ENCODE measurements at regions not wholly inside any gene's neighbourhood (a gene's known extent, or its start where the extent isn't known, plus 50 kb on each side); places are given as distances from the start of the nearest gene placed in this dataset.

- Mint-ChIP-seq H3K9me3 (no peaks in the 10 kb centered on the region), H3K27ac (no peak overlapping the region), H3K4me1 (no peaks in the 10 kb centered on the region), H3K4me3 (no peak overlapping the region), H3K36me3 (no peaks in the 10 kb centered on the region), H3K27me3 (ENCODE audit: low read depth) (no peaks in the 10 kb centered on the region)
- POLR2A ChIA-PET, result no interaction called here
- TF ChIP-seq FOXK1 (CRISPR knock-in tag; IDR thresholded peaks at IDR 0.05) (no peak), USF2 (CRISPR knock-in tag; IDR thresholded peaks at IDR 0.05) (no peak)
- no peak for ATAC-seq
- CTCF ChIA-PET, result no interaction called here
- no peak for DNase-seq (ENCODE audit: low spot score)
Observed at GRCh38 chr3:88626456-88627120, 476.8 kb downstream of the C3orf38 start.

DNA sequence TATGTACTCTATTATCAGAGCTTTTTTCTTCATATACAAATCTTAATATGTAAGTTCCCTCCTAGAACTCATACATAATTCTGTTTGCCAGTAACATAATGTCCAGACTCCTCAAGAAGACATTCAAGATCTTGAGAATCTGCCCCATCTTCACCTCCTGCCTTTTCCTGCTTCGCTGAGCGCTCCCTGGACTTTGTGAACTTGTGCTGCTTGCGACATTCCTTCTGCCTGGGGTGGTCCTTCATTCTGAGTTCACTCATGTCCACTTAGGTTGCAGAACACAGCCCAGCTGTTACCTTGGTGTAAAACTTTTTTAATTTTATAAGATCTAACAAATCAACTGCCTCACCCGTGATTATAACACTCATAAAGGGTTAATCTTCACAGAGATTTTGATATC, 478.5 kb upstream of the EPHA3 start:
- no peaks in the 10 kb centered on the region for H3K4me1 Mint-ChIP-seq
- TF ChIP-seq USF2 (CRISPR knock-in tag; IDR thresholded peaks at IDR 0.05) (no peak), PRRX2 (CRISPR knock-in tag; IDR thresholded peaks at IDR 0.05) (no peak), OVOL2 (CRISPR knock-in tag; IDR thresholded peaks at IDR 0.05; ENCODE audit: borderline replicate concordance) (no peak), GABPB1 (CRISPR knock-in tag; IDR thresholded peaks at IDR 0.05) (no peak), STAT6 (CRISPR knock-in tag; conservative IDR thresholded peaks at IDR 0.05; ENCODE audit: low read depth) (no peak), FOXJ3 (CRISPR knock-in tag; IDR thresholded peaks at IDR 0.05; ENCODE audit: borderline replicate concordance) (no peak), ZNF425 (CRISPR knock-in tag; conservative IDR thresholded peaks at IDR 0.05) (no peak), MLX (CRISPR knock-in tag; IDR thresholded peaks at IDR 0.05) (no peak), PRDM15 (CRISPR knock-in tag; IDR thresholded peaks at IDR 0.05) (no peak)
- TF ChIP-seq, protein P1, sequence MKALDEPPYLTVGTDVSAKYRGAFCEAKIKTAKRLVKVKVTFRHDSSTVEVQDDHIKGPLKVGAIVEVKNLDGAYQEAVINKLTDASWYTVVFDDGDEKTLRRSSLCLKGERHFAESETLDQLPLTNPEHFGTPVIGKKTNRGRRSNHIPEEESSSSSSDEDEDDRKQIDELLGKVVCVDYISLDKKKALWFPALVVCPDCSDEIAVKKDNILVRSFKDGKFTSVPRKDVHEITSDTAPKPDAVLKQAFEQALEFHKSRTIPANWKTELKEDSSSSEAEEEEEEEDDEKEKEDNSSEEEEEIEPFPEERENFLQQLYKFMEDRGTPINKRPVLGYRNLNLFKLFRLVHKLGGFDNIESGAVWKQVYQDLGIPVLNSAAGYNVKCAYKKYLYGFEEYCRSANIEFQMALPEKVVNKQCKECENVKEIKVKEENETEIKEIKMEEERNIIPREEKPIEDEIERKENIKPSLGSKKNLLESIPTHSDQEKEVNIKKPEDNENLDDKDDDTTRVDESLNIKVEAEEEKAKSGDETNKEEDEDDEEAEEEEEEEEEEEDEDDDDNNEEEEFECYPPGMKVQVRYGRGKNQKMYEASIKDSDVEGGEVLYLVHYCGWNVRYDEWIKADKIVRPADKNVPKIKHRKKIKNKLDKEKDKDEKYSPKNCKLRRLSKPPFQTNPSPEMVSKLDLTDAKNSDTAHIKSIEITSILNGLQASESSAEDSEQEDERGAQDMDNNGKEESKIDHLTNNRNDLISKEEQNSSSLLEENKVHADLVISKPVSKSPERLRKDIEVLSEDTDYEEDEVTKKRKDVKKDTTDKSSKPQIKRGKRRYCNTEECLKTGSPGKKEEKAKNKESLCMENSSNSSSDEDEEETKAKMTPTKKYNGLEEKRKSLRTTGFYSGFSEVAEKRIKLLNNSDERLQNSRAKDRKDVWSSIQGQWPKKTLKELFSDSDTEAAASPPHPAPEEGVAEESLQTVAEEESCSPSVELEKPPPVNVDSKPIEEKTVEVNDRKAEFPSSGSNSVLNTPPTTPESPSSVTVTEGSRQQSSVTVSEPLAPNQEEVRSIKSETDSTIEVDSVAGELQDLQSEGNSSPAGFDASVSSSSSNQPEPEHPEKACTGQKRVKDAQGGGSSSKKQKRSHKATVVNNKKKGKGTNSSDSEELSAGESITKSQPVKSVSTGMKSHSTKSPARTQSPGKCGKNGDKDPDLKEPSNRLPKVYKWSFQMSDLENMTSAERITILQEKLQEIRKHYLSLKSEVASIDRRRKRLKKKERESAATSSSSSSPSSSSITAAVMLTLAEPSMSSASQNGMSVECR (CRISPR knock-in tag; IDR thresholded peaks at IDR 0.05; ENCODE audit: borderline replicate concordance), result no peak
- TF ChIP-seq, protein P2, sequence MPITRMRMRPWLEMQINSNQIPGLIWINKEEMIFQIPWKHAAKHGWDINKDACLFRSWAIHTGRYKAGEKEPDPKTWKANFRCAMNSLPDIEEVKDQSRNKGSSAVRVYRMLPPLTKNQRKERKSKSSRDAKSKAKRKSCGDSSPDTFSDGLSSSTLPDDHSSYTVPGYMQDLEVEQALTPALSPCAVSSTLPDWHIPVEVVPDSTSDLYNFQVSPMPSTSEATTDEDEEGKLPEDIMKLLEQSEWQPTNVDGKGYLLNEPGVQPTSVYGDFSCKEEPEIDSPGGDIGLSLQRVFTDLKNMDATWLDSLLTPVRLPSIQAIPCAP (CRISPR knock-in tag; IDR thresholded peaks at IDR 0.05), result no peak
- TF ChIP-seq, protein P3, sequence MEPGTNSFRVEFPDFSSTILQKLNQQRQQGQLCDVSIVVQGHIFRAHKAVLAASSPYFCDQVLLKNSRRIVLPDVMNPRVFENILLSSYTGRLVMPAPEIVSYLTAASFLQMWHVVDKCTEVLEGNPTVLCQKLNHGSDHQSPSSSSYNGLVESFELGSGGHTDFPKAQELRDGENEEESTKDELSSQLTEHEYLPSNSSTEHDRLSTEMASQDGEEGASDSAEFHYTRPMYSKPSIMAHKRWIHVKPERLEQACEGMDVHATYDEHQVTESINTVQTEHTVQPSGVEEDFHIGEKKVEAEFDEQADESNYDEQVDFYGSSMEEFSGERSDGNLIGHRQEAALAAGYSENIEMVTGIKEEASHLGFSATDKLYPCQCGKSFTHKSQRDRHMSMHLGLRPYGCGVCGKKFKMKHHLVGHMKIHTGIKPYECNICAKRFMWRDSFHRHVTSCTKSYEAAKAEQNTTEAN (CRISPR knock-in tag; IDR thresholded peaks at IDR 0.05), result no peak
- H3K27ac Mint-ChIP-seq, result no peak overlapping the region
- POLR2A ChIA-PET, result no interaction called here
- H3K4me3 Mint-ChIP-seq, result no peak overlapping the region
- ATAC-seq, result no peak
- CTCF ChIA-PET, result no interaction called here
- H3K36me3 Mint-ChIP-seq, result no peaks in the 10 kb centered on the region
- H3K9me3 Mint-ChIP-seq, result no peaks in the 10 kb centered on the region; the same call in 1 of the 2 replicates
- no peaks in the 10 kb centered on the region for H3K27me3 Mint-ChIP-seq (ENCODE audit: low read depth)
- no peak for DNase-seq (ENCODE audit: low spot score)

Measured in WTC11 (cell line).